C4-2B (cell line): ENCODE measurements at regions not wholly inside any gene's neighbourhood (a gene's known extent, or its start where the extent isn't known, plus 50 kb on each side); places are given as distances from the start of the nearest gene placed in this dataset.

Experiments used
- H3K27ac ChIP-seq: fragments of 450-650 bp; 2 replicates; pipeline ENCODE4 v1.5.1; 2017
- CTCF ChIP-seq: fragments of 450-650 bp; conservative IDR thresholded peaks from 2 replicates; pipeline ENCODE4 v1.5.1; 2017; ENCODE audit warnings: mild to moderate bottlenecking
- ZFX ChIP-seq: fragments of 450-650 bp; IDR thresholded peaks from 2 replicates; pipeline ENCODE4 v1.6.1; 2017

- no peak overlapping the region for H3K27ac ChIP-seq
These were observed 134.9 kb upstream of the ZIC3 start for GRCh38 chrX:137430984-137431475.

GRCh38 chrX:137430301-137430700, 135.6 kb upstream of the ZIC3 start:
- no peak overlapping the region for H3K27ac ChIP-seq

More at GRCh38 chrX:137430984-137431475, 134.9 kb upstream of the ZIC3 start:
- TF ChIP-seq ZFX, result no peak
- TF ChIP-seq CTCF, result no peak

GRCh38 chrX:137428766-137429591, 136.9 kb upstream of the ZIC3 start:
- H3K27ac ChIP-seq, result no peak overlapping the region
- no peak for TF ChIP-seq ZFX
- no peak for TF ChIP-seq CTCF

More at GRCh38 chrX:137430301-137430700, 135.6 kb upstream of the ZIC3 start:
- TF ChIP-seq CTCF (no peak), ZFX (no peak)

- TF ChIP-seq CTCF (no peak), ZFX (no peak)
- no peak overlapping the region for H3K27ac ChIP-seq
These were observed 137.7 kb upstream of the ZIC3 start for GRCh38 chrX:137428221-137428661.

- H3K27ac ChIP-seq, result no peak overlapping the region
These were observed 138.1 kb upstream of the ZIC3 start for GRCh38 chrX:137427816-137428215.

GRCh38 chrX:137427426-137427778, 138.5 kb upstream of the ZIC3 start:
- TF ChIP-seq CTCF (no peak), ZFX (no peak)
- no peak overlapping the region for H3K27ac ChIP-seq

More at GRCh38 chrX:137427816-137428215, 138.1 kb upstream of the ZIC3 start:
- TF ChIP-seq ZFX (no peak), CTCF (no peak)

- no peak for TF ChIP-seq CTCF
- TF ChIP-seq ZFX, result no peak
- H3K27ac ChIP-seq, result no peak overlapping the region
These were observed 139.1 kb upstream of the ZIC3 start for GRCh38 chrX:137426695-137427425.
